NB4 (cell line): ENCODE measurements at regions not wholly inside any gene's neighbourhood (a gene's known extent, or its start where the extent isn't known, plus 50 kb on each side); places are given as distances from the start of the nearest gene placed in this dataset.

ENCODE experiments used
- CTCF ChIP-seq: IDR thresholded peaks from one replicate; pipeline ENCODE4 v1.5.1; 2012; ENCODE audit warnings: low read depth, low read length
- MAX ChIP-seq: IDR thresholded peaks from 2 replicates; pipeline ENCODE4 v1.6.1; 2011; ENCODE audit warnings: low read depth, low read length
- MYC ChIP-seq: IDR thresholded peaks from 2 replicates; pipeline ENCODE4 v1.6.1; 2011; ENCODE audit warnings: low read depth, low read length
- POLR2A ChIP-seq: IDR thresholded peaks from 2 replicates; pipeline ENCODE4 v1.6.1; 2011; ENCODE audit warnings: mild to moderate bottlenecking; ENCODE audit not compliant: insufficient read length; ENCODE audit errors: extremely low read depth

- TF ChIP-seq CTCF (no peak), POLR2A (no peak), MAX (no peak), MYC (no peak)
These were observed 303.4 kb upstream of the C1orf174 start for GRCh38 chr1:4203501-4203900.
